NK-92 treated with Interleukin-12 subunit alpha and Interleukin-12 subunit beta, amount 100 ng/mL, for 24 hours (cell line): ENCODE measurements at regions not wholly inside any gene's neighbourhood (a gene's known extent, or its start where the extent isn't known, plus 50 kb on each side); places are given as distances from the start of the nearest gene placed in this dataset.

Experiments used
- DNase-seq: peaks from one replicate; lab custom pipeline; 2025; lab: John Stamatoyannopoulos, UW

DNA sequence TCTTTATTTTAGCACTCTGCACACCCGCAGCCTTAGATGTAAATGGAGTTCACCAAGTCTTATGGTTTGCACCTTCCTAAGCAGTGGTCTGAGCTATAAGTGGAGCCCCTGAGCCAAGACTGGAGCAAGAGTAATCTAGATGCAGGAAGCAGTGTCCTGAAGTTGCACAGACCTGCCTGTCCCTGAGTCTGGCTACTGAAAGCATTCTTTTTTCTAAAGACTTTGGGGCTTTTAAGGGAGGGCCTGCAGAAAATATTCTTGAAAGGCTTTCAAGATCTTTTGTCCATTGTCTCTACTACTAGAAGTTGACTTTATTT, 389.7 kb downstream of the KDM5D start:
- no peak for DNase-seq

DNA sequence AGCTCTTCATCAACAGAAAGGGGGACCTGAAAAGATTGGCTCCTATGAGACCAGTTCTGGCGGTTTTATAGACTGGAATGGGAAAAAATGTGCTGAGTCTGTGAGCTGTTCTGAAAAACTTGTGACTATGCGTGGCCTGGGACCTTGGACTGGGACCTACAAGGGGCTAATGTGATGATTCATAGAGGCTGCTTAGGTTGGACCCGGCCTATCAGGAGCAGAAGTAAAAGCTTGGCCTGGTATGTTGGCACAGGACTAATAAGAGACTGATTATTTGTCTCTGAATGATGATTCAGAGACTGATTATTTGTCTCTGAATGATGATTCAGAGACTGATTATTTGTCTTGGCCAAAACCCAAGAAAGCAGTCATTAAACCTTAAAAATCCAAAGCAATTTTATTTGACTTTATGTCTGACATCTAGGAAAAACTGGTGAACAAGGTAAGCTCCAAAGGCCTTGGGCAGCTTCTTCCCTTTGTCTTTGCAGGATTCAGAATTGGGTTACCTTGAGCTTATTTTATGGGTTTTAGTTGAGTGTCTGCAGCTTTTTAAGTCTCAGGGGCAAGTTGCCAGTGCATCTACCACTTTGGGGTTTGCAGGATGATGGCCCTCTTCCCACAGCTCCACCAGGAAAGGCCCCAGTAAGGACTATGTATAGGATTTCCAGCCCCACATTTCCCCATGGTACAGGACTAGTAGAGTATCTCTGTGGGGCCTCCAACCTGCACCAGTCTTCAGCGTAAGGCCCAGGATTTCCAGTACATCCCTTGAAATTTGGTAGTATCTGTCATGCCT, 390.3 kb downstream of the KDM5D start:
- DNase-seq = no peak

DNA sequence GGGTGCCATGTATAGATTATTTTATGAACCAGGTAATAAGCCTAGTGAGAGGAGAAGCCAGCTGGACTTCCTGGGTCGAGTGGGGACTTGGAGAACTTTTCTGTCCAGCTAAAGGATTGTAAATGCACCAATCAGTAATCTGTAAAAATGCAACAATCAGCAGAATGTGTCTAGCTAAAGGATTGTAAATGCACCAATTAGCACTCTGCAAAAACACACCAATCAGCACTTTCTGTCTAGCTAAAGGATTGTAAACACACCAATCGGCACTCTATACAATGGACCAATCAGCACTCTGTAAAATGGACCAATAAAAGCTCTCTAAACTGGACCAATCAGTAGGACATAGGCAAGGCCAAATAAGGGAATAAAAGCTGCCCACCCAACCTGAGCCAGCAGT, 392.9 kb downstream of the KDM5D start:
- no peak for DNase-seq

GRCh38 chrY:19321701-19322100, 422.8 kb downstream of the KDM5D start:
- DNase-seq = no peak

GRCh38 chrY:19319135-19319534, 425.4 kb downstream of the KDM5D start:
- no peak for DNase-seq

GRCh38 chrY:19317271-19317987, 427.1 kb downstream of the KDM5D start:
- DNase-seq = no peak

- DNase-seq = no peak
Observed at GRCh38 chrY:19307627-19308026, 436.9 kb downstream of the KDM5D start.

DNA sequence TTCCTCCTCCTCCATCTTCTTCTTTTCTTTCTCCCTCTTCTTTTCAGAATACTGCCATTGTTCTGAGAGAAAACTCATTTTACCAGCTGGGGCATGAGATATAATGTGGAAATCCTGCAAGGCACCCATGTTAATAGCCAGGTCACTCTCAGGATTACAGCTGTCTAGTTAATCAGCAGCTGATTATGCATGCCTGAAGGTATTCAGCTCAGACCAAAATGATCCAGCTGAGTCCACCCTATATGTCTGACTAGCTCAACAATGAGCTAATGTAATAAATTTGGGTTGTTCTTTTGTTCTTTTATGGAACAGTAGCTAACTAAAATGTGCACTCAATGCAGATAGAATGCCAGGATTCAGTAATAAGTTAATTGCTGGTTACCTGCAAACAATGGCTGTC, 441.4 kb downstream of the KDM5D start:
- no peak for DNase-seq

- no peak for DNase-seq
Observed at GRCh38 chrY:19290925-19291324, 453.6 kb downstream of the KDM5D start.

DNA sequence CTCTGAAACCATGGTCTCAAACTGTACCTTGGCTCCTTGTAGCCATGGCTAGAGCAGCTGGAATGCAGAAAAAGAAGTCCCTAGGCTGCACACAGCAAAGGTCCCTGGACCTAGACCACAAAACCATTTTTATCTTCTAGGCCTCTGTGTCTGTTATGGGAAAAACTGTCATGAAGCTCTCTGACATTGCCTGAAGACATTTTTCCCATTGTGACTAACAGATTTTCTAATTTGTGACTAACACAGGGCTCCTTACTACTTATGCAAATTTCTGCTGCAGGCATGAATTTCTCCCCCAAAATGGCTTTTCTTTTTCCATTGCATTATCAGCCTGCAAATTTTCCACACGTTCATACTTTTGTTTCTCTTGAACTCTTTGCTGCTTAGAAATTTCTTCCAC, 470.4 kb downstream of the KDM5D start:
- no peak for DNase-seq

DNA sequence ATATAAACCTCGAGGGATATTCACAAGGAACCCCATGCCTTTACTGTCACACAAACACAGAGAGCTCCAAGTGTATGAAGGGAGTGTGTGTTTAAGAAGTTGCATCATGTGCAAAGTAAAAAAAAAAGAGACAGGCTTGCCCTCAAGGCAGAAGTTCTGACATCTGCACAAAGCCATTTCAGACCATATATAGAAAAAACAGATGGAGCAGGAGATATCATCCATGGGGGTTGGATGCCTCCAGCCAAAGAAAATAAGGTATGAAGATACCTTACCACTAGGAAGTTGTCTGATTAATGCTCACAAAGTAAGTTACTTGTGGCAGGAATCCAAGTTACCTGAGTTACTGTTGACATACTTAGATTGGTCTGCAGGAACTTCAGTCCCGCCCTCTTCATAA, 476.2 kb downstream of the KDM5D start:
- DNase-seq = no peak

- no peak for DNase-seq
Observed at GRCh38 chrY:19265404-19265803, 479.1 kb downstream of the KDM5D start.

DNA sequence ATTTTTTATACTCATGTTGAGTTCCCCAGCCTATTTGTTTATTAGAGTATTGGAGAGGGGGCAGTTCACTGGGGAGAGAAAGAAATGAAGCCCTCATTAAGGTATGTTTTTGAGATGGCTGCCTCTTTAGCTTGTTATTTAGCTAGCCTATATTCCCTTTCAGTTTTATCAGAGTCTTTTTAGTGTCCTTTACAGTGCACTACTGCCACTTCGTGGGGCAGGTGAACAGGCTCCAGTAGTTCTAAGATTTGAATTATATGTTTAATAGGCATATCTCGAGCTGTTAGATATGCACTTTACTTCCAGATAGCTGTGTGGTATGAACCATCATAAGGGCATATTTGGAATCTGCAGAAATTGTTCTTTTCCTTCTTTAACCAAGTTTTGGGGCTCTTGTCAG, 482.2 kb downstream of the KDM5D start:
- DNase-seq = no peak

DNA sequence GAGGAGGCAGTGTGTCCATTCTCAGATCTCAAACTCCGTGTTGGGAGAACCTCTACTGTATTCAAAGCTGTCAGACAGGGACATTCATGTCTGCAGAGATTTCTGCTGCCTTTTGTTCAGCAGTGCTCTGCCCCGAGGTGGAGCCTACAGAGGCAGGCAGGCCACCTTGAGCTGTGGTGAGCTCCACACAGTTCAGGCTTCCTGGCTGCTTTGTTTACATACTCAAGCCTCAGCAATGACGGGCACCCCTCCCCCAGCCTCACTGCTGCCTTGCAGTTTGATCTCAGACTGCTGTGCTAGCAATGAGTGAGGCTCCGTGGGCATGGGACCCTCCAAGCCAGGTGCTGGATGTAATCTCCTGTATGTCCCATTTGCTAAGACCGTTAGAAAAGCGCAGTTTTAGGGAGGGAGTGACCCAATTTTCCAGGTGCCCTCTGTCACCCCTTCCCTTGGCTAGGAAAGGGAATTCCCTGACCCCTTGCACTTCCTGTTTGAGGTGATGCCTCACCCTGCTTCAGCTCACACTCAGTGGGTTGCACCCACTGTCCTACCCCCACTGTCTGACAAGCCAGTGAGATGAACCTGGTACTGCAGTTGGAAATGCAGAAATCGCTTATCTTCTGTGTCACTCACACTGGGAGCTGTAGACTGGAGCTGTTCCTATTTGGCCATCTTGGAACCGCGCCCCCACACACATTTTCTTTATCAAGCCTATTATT, 458.9 kb upstream of the HSFY2 start:
- DNase-seq = peak; percentile 48

- DNase-seq = no peak
Observed at GRCh38 chrY:19220784-19221183, 447.2 kb upstream of the HSFY2 start.

- peak; percentile 4 for DNase-seq
Observed at GRCh38 chrY:19208915-19209314, 435.4 kb upstream of the HSFY2 start.

DNA sequence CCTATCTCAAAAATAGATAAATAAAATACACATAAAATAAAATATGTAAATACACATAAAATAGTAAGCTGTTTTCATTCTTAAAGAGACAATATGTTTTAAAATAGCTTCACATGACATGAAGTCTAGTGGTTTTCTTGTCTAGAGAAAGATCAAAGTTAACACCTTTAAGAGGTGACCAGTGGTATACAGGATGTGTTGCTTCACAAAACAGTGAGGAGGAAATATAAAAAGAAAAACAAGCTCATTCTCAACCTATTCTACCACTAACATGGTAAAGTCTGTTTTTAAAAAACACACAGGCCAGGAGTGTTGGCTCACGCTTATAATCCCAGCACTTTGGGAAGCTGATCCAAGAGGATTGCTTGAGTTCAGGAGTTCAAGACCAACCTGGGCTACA, 433.5 kb upstream of the HSFY2 start:
- no peak for DNase-seq

DNA sequence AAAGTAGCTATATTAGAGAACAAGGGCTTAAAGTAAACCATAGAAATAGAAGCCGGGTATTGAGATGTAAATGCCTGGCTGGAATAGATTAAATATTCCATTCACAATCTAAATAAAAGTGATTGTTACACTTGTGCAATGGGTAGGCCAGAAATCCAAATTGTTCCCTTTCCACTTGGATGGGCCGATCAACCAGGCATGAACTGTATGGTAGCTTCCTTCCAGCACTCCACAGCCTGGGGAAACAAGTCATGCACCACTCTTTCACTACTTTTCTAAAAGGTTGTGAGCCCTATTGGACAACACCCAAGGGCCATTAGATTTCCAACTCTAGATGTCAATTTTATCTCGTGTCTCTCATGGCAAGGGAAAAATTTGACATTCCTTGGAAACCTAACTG, 407.3 kb upstream of the HSFY2 start:
- no peak for DNase-seq

GRCh38 chrY:19168202-19168565, 394.6 kb upstream of the HSFY2 start:
- no peak for DNase-seq

DNA sequence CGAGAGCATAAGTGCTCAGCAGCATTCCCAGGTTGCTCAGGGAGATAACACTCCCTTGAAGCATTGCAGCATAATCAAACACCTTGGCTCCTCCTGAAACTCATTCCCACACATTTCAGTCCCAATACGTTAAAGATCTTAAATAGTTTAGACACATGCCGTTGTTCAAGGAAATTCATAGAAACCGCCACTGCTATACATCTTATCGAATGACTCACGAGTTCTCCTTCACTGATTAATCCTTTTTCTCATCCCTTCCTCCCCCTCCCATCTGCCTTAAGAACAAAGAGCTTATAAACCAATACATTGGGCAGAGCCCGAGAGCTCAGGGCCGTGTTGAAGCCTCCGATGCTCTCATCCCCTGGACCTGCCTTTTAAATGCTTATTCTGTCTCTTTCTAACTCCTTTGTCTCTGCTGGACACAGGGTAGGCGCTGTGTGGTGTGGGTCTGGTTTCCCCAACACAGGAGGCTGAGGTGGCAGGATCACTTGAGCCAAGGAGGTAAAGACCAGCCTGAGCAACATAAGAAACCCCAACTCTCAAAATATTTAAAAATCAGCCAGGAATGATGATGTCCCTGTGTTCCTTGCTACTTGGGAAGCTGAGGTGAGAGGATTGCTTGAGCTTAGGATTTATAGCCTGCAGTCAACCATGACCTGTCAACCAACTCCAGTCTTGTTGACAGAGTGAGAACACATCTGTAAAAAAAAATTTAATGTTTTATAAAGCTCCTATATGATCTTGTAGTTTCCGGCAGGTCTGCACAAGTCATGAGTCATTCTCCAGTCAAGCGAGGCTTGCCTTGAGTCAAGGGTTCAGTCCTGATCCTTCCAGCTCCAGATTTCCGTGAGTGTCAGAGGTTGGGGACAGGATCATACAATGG, 394.0 kb upstream of the HSFY2 start:
- no peak for DNase-seq

GRCh38 chrY:19148783-19149182, 375.2 kb upstream of the HSFY2 start:
- no peak for DNase-seq

DNA sequence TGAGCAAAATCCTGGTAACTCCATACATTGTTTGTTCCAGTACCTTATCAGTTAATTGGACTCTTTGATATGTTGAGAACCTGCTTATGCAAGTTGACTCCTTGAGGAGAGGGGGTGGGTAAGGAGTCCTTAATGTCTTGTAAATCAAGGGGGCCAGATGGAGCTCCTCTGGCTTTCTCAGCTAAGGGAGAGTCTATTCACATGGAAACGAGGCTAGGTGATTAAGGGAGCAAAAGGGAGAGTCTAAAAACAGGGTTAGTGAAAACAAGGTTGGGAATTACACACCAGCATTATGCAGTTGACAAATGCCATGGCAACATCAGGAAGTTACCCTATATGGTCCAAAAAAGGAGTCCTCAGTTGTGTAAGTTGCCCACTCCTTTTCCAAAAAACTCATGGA, 372.8 kb upstream of the HSFY2 start:
- no peak for DNase-seq
